GM19455 (cell line): ENCODE measurements at regions not wholly inside any gene's neighbourhood (a gene's known extent, or its start where the extent isn't known, plus 50 kb on each side); places are given as distances from the start of the nearest gene placed in this dataset.

ENCODE experiments used
- ATAC-seq: cut with Tn5 transposase; IDR thresholded peaks from one replicate; pipeline ENCODE4 v1.9.1; 2021; ENCODE audit not compliant: unreplicated experiment

GRCh38 chr5:133905424-133905823, 63.0 kb downstream of the C5orf15 start:
- ATAC-seq = no peak

GRCh38 chr5:133904641-133905040, 63.8 kb downstream of the C5orf15 start:
- ATAC-seq = no peak

- ATAC-seq = no peak
Observed at GRCh38 chr5:133902511-133903118, 65.8 kb downstream of the C5orf15 start.

GRCh38 chr5:133900534-133901270, 67.7 kb downstream of the C5orf15 start:
- ATAC-seq = no peak

- no peak for ATAC-seq
Observed at GRCh38 chr5:133899506-133899905, 68.9 kb downstream of the C5orf15 start.

GRCh38 chr5:133898440-133898839, 70.0 kb downstream of the C5orf15 start:
- no peak for ATAC-seq

GRCh38 chr5:133897431-133897830, 71.0 kb downstream of the C5orf15 start:
- ATAC-seq = no peak

GRCh38 chr5:133896873-133897272, 71.6 kb downstream of the C5orf15 start:
- ATAC-seq = no peak

GRCh38 chr5:133895979-133896845, 72.2 kb downstream of the C5orf15 start:
- ATAC-seq = no peak

GRCh38 chr5:133894143-133894542, 74.3 kb downstream of the C5orf15 start:
- ATAC-seq = no peak

- ATAC-seq = no peak
Observed at GRCh38 chr5:133892774-133893173, 75.7 kb downstream of the C5orf15 start.

- no peak for ATAC-seq
Observed at GRCh38 chr5:133892306-133892705, 76.1 kb downstream of the C5orf15 start.

GRCh38 chr5:133891390-133891789, 77.0 kb downstream of the C5orf15 start:
- ATAC-seq = no peak

GRCh38 chr5:133890776-133891280, 77.6 kb downstream of the C5orf15 start:
- ATAC-seq = no peak

- no peak for ATAC-seq
Observed at GRCh38 chr5:133890314-133890713, 78.1 kb downstream of the C5orf15 start.

GRCh38 chr5:133889271-133889905, 79.0 kb downstream of the C5orf15 start:
- ATAC-seq = no peak

- no peak for ATAC-seq
Observed at GRCh38 chr5:133888625-133888991, 79.8 kb downstream of the C5orf15 start.

GRCh38 chr5:133885566-133885965, 82.9 kb downstream of the C5orf15 start:
- ATAC-seq = no peak

- ATAC-seq = no peak
Observed at GRCh38 chr5:133884569-133885311, 83.7 kb downstream of the C5orf15 start.

GRCh38 chr5:133883916-133884315, 84.5 kb downstream of the C5orf15 start:
- no peak for ATAC-seq
